HCT116 (cell line): ENCODE measurements at regions not wholly inside any gene's neighbourhood (a gene's known extent, or its start where the extent isn't known, plus 50 kb on each side); places are given as distances from the start of the nearest gene placed in this dataset.

Source experiments
- ATAC-seq: fragments of 200-7000 bp; cut with Tn5 transposase; 2 replicates; pipeline ENCODE4 v1.9.1; 2020; ENCODE audit warnings: mild to moderate bottlenecking, moderate library complexity
- BruUV-seq: library from RNA; stranded (reverse); fragments of 400-500 nt; replicated peaks from 2 replicates; lab custom pipeline; 2021; lab: Mats Ljungman, UMichigan
- CTCF ChIA-PET: fragments of 300-600 bp; sonication (Branson Sonifier 250); formaldehyde crosslinking; loops from one replicate; lab custom pipeline; 2021; ENCODE audit warnings: antibody characterized with exemption; lab: Charles Lee
- POLR2A ChIA-PET: fragments of 300-600, 350-600 bp; sonication (Branson Sonifier 250); formaldehyde crosslinking; loops from one replicate; lab custom pipeline; 2021; ENCODE audit warnings: antibody characterized with exemption; lab: Charles Lee
- RAD21 ChIA-PET, 2 experiments: fragments of 300-600 bp; sonication (Branson Sonifier 250); formaldehyde crosslinking; loops; one replicate each; lab custom pipeline; 2023; ENCODE audit warnings: low total read pairs in 2 of 2; ENCODE audit not compliant: uncharacterized antibody in 2 of 2, unreplicated experiment in 2 of 2, low non-redundant PET in 1 of 2; lab: Charles Lee
- DNase-seq: peaks from one replicate; pipeline ENCODE4 v3.0.0-alpha.2; 2010; ENCODE audit warnings: low read depth, low spot score
- H2AFZ ChIP-seq: fragments of 200-600 bp; shearing (Covaris generic), sonication (generic); 2 replicates; pipeline ENCODE4 v1.6.1; 2017; ENCODE audit warnings: low read depth, mixed run types, mixed read lengths, antibody characterized with exemption, low read length; ENCODE audit not compliant: poor library complexity, severe bottlenecking
- H3K27ac ChIP-seq: 2 replicates; pipeline ENCODE4 v1.5.1; 2012; ENCODE audit warnings: low read depth, low read length
- H3K27me3 ChIP-seq: fragments of 200-600 bp; sonication (generic); 2 replicates; pipeline ENCODE4 v1.6.1; 2016; ENCODE audit warnings: mixed run types, low read length, mixed read lengths; ENCODE audit not compliant: insufficient read depth
- H3K36me3 ChIP-seq, 2 experiments: fragments of 200-500 bp in 1 of 2; fragments of 200-600 bp in 1 of 2; sonication (Bioruptor generic) in 1 of 2; sonication (generic) in 1 of 2; 2 replicates each; pipeline versions ENCODE4 v1.5.1 to v1.6.1; 2014 to 2016; ENCODE audit warnings: low read length in 2 of 2, inconsistent platforms in 1 of 2, mixed read lengths in 1 of 2, mixed run types in 1 of 2; ENCODE audit not compliant: insufficient read depth in 2 of 2, control insufficient read depth in 1 of 2
- H3K4me1 ChIP-seq, 2 experiments: fragments of 200-600 bp in 1 of 2; sonication (generic) in 1 of 2; 2 replicates each; pipeline versions ENCODE4 v1.5.1 to v1.6.1; 2012 to 2017; ENCODE audit warnings: low read length in 2 of 2, inconsistent platforms in 1 of 2, mild to moderate bottlenecking in 1 of 2, mixed read lengths in 1 of 2, mixed run types in 1 of 2, moderate library complexity in 1 of 2; ENCODE audit not compliant: insufficient read depth in 2 of 2, control insufficient read depth in 1 of 2
- H3K4me2 ChIP-seq: fragments of 200-600 bp; sonication (generic); 2 replicates; pipeline ENCODE4 v1.6.1; 2017; ENCODE audit warnings: mixed run types, low read length, mixed read lengths
- H3K4me3 ChIP-seq, 2 experiments: fragments of 200-600 bp in 1 of 2; sonication (generic) in 1 of 2; replicated peaks in 1 of 2; 2 replicates each; pipeline ENCODE4 v1.5.1; 2011 to 2016; ENCODE audit warnings: low read length in 2 of 2, control low read depth in 1 of 2, low read depth in 1 of 2, mild to moderate bottlenecking in 1 of 2, mixed read lengths in 1 of 2, mixed run types in 1 of 2
- H3K79me2 ChIP-seq: fragments of 200-600 bp; sonication (generic); 2 replicates; pipeline ENCODE4 v1.6.1; 2017; ENCODE audit warnings: mild to moderate bottlenecking, mixed run types, low read length, moderate library complexity, mixed read lengths; ENCODE audit not compliant: insufficient read depth
- H3K9ac ChIP-seq: fragments of 200-600 bp; sonication (generic); 2 replicates; pipeline ENCODE4 v1.6.1; 2016; ENCODE audit warnings: low read length, mixed read lengths
- H3K9me2 ChIP-seq: fragments of 200-600 bp; sonication (generic), shearing (Covaris generic); 2 replicates; pipeline ENCODE4 v1.6.1; 2017; ENCODE audit warnings: mixed run types, mild to moderate bottlenecking, moderate library complexity; ENCODE audit not compliant: insufficient read depth
- H3K9me3 ChIP-seq, 2 experiments: fragments of 200-500 bp in 1 of 2; fragments of 200-600 bp in 1 of 2; sonication (Bioruptor generic) in 1 of 2; sonication (generic) in 1 of 2; 2 replicates each; pipeline ENCODE4 v1.6.1; 2014 to 2017; ENCODE audit warnings: low read length in 2 of 2, mixed read lengths in 2 of 2, inconsistent platforms in 1 of 2, low read depth in 1 of 2, mild to moderate bottlenecking in 1 of 2, mixed run types in 1 of 2, moderate library complexity in 1 of 2; ENCODE audit not compliant: control insufficient read depth in 1 of 2, insufficient read depth in 1 of 2
- H4K20me1 ChIP-seq: fragments of 200-600 bp; sonication (generic), shearing (Covaris generic); 2 replicates; pipeline ENCODE4 v1.6.1; 2017; ENCODE audit warnings: mixed run types, mild to moderate bottlenecking, moderate library complexity; ENCODE audit not compliant: insufficient read depth
- ATF3 ChIP-seq: IDR thresholded peaks from 2 replicates; pipeline ENCODE4 v1.6.1; 2012
- CBX3 ChIP-seq: IDR thresholded peaks from 2 replicates; pipeline ENCODE4 v1.6.1; 2012; ENCODE audit warnings: low read depth
- EZH2phosphoT487 ChIP-seq: fragments of 200-600 bp; IDR thresholded peaks from 2 replicates; pipeline ENCODE4 v1.6.1; 2018; ENCODE audit warnings: antibody characterized with exemption, borderline replicate concordance
- FOSL1 ChIP-seq: IDR thresholded peaks from 2 replicates; pipeline ENCODE4 v1.6.1; 2012; ENCODE audit warnings: low read depth
- REST ChIP-seq: IDR thresholded peaks from 2 replicates; pipeline ENCODE4 v1.6.1; 2012; ENCODE audit warnings: low read depth
- SRF ChIP-seq: IDR thresholded peaks from 2 replicates; pipeline ENCODE4 v1.6.1; 2012; ENCODE audit warnings: low read depth
- TCF7L2 ChIP-seq: IDR thresholded peaks from 2 replicates; pipeline ENCODE4 v1.7.0; 2011; ENCODE audit warnings: borderline replicate concordance, inconsistent platforms; ENCODE audit not compliant: insufficient read depth, insufficient read length; ENCODE audit errors: extremely low read depth
- intact Hi-C: fragments of 100-400 bp; cut with micrococcal nuclease; formaldehyde crosslinking; loops from 2 replicates; pipeline ENCODE4 v1.10.0; 2022
- TF ChIP-seq, protein P1 (sequence below): IDR thresholded peaks from 2 replicates; pipeline ENCODE4 v1.6.1; 2011; ENCODE audit warnings: mild to moderate bottlenecking, low read length, moderate library complexity; ENCODE audit not compliant: insufficient replicate concordance; ENCODE audit errors: extremely low read depth

GRCh38 chr11:103779054-103779453 lies 257.4 kb upstream of the DDI1 start:
- no peaks in the 10 kb centered on the region for H3K27me3 ChIP-seq
- H4K20me1 ChIP-seq: no peaks in the 10 kb centered on the region
- no peak overlapping the region for H2AFZ ChIP-seq
- H3K4me3 ChIP-seq: no peak overlapping the region
- no peak for TF ChIP-seq TCF7L2
- no peak for TF ChIP-seq CBX3
- TF ChIP-seq FOSL1: no peak
- no peak for TF ChIP-seq SRF
- TF ChIP-seq EZH2phosphoT487: no peak
- no peak for TF ChIP-seq REST
- no peak for TF ChIP-seq ATF3
- TF ChIP-seq, protein P1, sequence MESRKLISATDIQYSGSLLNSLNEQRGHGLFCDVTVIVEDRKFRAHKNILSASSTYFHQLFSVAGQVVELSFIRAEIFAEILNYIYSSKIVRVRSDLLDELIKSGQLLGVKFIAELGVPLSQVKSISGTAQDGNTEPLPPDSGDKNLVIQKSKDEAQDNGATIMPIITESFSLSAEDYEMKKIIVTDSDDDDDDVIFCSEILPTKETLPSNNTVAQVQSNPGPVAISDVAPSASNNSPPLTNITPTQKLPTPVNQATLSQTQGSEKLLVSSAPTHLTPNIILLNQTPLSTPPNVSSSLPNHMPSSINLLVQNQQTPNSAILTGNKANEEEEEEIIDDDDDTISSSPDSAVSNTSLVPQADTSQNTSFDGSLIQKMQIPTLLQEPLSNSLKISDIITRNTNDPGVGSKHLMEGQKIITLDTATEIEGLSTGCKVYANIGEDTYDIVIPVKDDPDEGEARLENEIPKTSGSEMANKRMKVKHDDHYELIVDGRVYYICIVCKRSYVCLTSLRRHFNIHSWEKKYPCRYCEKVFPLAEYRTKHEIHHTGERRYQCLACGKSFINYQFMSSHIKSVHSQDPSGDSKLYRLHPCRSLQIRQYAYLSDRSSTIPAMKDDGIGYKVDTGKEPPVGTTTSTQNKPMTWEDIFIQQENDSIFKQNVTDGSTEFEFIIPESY: no peak
- H3K9me3 ChIP-seq: no peaks in the 10 kb centered on the region
- CTCF ChIA-PET: no interaction called here
- no peaks in the 10 kb centered on the region for H3K79me2 ChIP-seq
- intact Hi-C loops: no loop called here
- no peak overlapping the region for H3K9ac ChIP-seq
- no peak for ATAC-seq
- POLR2A ChIA-PET: no interaction called here
- no peak for DNase-seq
- H3K4me1 ChIP-seq: no peaks in the 10 kb centered on the region
- H3K9me2 ChIP-seq: no peaks in the 10 kb centered on the region
- H3K27ac ChIP-seq: no peak overlapping the region
- H3K4me2 ChIP-seq: no peak overlapping the region
- RAD21 ChIA-PET: no interaction called here
- no TSS peak for BruUV-seq
- H3K36me3 ChIP-seq: no peaks in the 10 kb centered on the region
